Neural progenitor cell (in vitro differentiated cells): ENCODE measurements at regions not wholly inside any gene's neighbourhood (a gene's known extent, or its start where the extent isn't known, plus 50 kb on each side); places are given as distances from the start of the nearest gene placed in this dataset.

Experiments
- DNase-seq: peaks from one replicate; pipeline ENCODE4 v3.0.0-alpha.2; 2016; ENCODE audit warnings: low spot score
- H2AFZ ChIP-seq: fragments of 200-600 bp; sonication (generic); replicated peaks from 2 replicates; pipeline ENCODE4 v1.6.1; 2016; ENCODE audit warnings: antibody characterized with exemption
- H3F3A ChIP-seq: fragments of 200-600 bp; sonication (generic); 2 replicates; pipeline ENCODE4 v1.6.1; 2016; ENCODE audit warnings: antibody characterized with exemption, low read depth
- H3K27ac ChIP-seq: fragments of 200-600 bp; sonication (generic); 2 replicates; pipeline ENCODE4 v1.5.1; 2016; ENCODE audit warnings: mild to moderate bottlenecking
- H3K27me3 ChIP-seq: fragments of 200-600 bp; sonication (generic); 2 replicates; pipeline ENCODE4 v1.6.1; 2016; ENCODE audit warnings: mild to moderate bottlenecking, moderate library complexity
- H3K36me3 ChIP-seq: fragments of 200-600 bp; sonication (generic); 2 replicates; pipeline ENCODE4 v1.5.1; 2016
- H3K4me1 ChIP-seq: fragments of 200-600 bp; sonication (generic); 2 replicates; pipeline ENCODE4 v1.6.1; 2016; ENCODE audit warnings: mixed run types
- H3K4me2 ChIP-seq: fragments of 200-600 bp; sonication (generic); 2 replicates; pipeline ENCODE4 v1.6.1; 2016
- H3K4me3 ChIP-seq: fragments of 200-600 bp; sonication (generic); 2 replicates; pipeline ENCODE4 v1.5.1; 2016
- H3K79me2 ChIP-seq: fragments of 200-600 bp; sonication (generic); 2 replicates; pipeline ENCODE4 v1.6.1; 2016; ENCODE audit warnings: low read depth
- H3K9ac ChIP-seq: fragments of 200-600 bp; sonication (generic); 2 replicates; pipeline ENCODE4 v1.6.1; 2016
- H3K9me3 ChIP-seq: fragments of 200-600 bp; sonication (generic); 2 replicates; pipeline ENCODE4 v1.5.1; 2016; ENCODE audit warnings: low read depth
- H4K20me1 ChIP-seq: fragments of 200-600 bp; sonication (generic); 2 replicates; pipeline ENCODE4 v1.6.1; 2016; ENCODE audit warnings: low read depth
- H3K27ac Mint-ChIP-seq: 3 replicates; pipeline ENCODE4 v1.8.0; 2021; ENCODE audit warnings: mixed read lengths
- H3K27me3 Mint-ChIP-seq: 2 replicates; pipeline ENCODE4 v1.8.0; 2022; ENCODE audit warnings: low read depth, mild to moderate bottlenecking, inconsistent platforms, moderate library complexity, mixed read lengths; ENCODE audit not compliant: insufficient read depth
- H3K36me3 Mint-ChIP-seq: 3 replicates; pipeline ENCODE4 v1.8.0; 2021; ENCODE audit warnings: mixed read lengths
- H3K4me1 Mint-ChIP-seq: 3 replicates; pipeline ENCODE4 v1.8.0; 2021; ENCODE audit warnings: mixed read lengths
- H3K4me3 Mint-ChIP-seq: 3 replicates; pipeline ENCODE4 v1.8.0; 2021; ENCODE audit warnings: mild to moderate bottlenecking, moderate library complexity, mixed read lengths
- H3K9me3 Mint-ChIP-seq: 3 replicates; pipeline ENCODE4 v1.8.0; 2020; ENCODE audit warnings: mixed read lengths
- EZH2 ChIP-seq: fragments of 200-600 bp; sonication (generic); IDR thresholded peaks from 2 replicates; pipeline ENCODE4 v1.6.1; 2017; ENCODE audit warnings: antibody characterized with exemption, mild to moderate bottlenecking, moderate library complexity
- EZH2phosphoT487 ChIP-seq: fragments of 200-600 bp; sonication (generic); IDR thresholded peaks from 2 replicates; pipeline ENCODE4 v1.6.1; 2017; ENCODE audit warnings: antibody characterized with exemption
- TF ChIP-seq, protein P1 (sequence below): fragments of 200-600 bp; sonication (generic); IDR thresholded peaks from 2 replicates; pipeline ENCODE4 v1.5.1; 2017; ENCODE audit warnings: antibody characterized with exemption, mild to moderate bottlenecking

DNA sequence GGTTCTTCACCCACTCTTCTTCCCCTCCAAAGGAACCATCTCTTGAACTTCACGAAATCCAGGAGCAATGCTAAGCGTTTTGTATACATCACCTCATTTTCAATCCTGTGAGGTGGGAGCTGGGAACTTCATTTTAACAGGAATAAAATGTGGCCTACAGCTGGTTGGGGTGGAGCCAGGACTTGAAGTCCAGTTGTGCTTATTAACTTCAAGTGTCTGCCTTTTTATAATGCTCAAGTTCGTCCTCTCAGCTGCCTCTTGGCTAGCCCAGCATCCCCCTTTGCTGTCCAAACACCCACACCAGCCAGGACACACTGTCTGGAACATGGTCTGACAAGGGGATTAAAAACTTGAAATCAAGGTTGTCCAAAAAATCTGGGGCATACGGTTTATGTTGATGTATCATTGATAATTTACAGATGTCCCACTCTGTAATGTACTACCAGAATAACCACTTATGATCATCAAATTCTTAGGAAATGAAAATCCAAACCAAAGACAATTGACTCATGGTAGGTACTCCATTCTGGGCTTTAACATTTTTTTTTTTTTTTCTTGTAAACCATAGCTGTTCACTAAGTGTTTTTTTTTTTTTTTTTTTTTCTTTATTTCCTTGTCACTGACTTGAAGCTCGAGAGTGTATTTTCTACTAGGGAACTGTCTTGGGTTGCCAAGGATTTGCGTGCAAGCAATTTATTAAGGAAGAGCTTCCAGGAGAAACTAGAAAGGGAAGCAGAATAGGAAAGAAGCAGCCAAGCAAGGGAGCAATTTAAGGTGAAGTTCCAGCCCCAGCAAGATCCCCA lies 252.3 kb downstream of the EFCAB11 start:
- Mint-ChIP-seq H3K4me1 (peaks cover 15% of the 10 kb centered on the region), H3K27ac (peak overlapping the region; percentile 76), H3K4me3 (peak overlapping the region; percentile 79), H3K9me3 (peaks cover 13% of the 10 kb centered on the region), H3K36me3 (no peaks in the 10 kb centered on the region), H3K27me3 (peaks cover 8% of the 10 kb centered on the region)
- DNase-seq: no peak
- Histone ChIP-seq H3K4me1 (peaks cover 7% of the 10 kb centered on the region), H3K79me2 (no peaks in the 10 kb centered on the region), H3F3A (no peaks in the 10 kb centered on the region), H4K20me1 (no peaks in the 10 kb centered on the region), H3K4me2 (peak overlapping the region; percentile 39), H3K4me3 (no peak overlapping the region), H3K27me3 (peaks cover 28% of the 10 kb centered on the region), H3K9me3 (no peaks in the 10 kb centered on the region), H2AFZ (peak overlapping the region; percentile 93), H3K27ac (no peak overlapping the region), H3K9ac (no peak overlapping the region), H3K36me3 (no peaks in the 10 kb centered on the region)
- TF ChIP-seq EZH2phosphoT487 (no peak), EZH2 (no peak)
- TF ChIP-seq, protein P1, sequence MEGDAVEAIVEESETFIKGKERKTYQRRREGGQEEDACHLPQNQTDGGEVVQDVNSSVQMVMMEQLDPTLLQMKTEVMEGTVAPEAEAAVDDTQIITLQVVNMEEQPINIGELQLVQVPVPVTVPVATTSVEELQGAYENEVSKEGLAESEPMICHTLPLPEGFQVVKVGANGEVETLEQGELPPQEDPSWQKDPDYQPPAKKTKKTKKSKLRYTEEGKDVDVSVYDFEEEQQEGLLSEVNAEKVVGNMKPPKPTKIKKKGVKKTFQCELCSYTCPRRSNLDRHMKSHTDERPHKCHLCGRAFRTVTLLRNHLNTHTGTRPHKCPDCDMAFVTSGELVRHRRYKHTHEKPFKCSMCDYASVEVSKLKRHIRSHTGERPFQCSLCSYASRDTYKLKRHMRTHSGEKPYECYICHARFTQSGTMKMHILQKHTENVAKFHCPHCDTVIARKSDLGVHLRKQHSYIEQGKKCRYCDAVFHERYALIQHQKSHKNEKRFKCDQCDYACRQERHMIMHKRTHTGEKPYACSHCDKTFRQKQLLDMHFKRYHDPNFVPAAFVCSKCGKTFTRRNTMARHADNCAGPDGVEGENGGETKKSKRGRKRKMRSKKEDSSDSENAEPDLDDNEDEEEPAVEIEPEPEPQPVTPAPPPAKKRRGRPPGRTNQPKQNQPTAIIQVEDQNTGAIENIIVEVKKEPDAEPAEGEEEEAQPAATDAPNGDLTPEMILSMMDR: no peak

DNA sequence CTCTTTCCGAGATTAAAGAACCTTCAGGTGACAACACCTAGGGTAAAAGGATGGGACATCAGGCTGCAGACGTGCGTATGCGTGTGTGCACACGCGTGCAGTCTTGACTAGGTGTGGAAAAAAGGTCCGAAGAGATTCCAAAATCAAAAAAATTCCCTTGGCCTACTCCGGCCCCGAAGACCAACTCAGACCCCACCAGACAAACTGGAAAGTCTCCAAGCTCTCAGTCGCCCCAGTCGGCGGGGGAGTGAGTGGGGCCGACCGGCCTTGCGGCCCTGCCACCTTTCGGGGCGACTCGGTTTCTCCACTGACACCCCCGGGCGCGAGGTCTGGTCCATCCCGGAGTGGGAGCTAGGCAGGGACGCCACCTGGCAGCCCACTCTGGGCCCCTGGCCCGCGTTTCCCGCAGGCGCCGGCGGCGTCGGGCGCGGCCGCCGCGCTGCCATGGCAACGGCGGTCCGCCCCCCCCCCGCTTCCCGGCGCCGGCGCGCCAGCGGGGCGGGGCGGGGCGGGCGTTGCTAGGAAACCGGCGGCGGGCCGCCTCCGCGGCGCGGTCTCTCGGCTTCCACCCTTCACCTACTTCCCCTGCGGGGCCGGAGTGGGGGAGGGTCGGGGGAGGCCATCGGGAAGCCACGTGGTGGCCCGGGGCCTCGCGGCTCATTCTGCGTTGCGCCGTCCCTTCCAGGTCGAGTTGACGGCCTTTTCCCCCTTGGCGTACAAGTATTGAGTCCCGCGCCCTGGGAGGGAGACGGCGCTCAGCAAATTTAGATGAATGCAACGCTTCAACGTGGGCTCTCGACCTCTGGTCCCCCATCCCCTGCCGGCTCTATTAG lies 253.1 kb downstream of the EFCAB11 start:
- Mint-ChIP-seq H3K4me1 (peaks cover 15% of the 10 kb centered on the region), H3K36me3 (no peaks in the 10 kb centered on the region), H3K27ac (peak overlapping the region; percentile 76), H3K27me3 (peaks cover 8% of the 10 kb centered on the region), H3K9me3 (peaks cover 13% of the 10 kb centered on the region), H3K4me3 (peak overlapping the region; percentile 81)
- no peak overlapping the region for H3K27ac ChIP-seq
- peak overlapping the region; percentile 88 for H3K4me2 ChIP-seq
- H3K79me2 ChIP-seq: no peaks in the 10 kb centered on the region
- peaks cover 28% of the 10 kb centered on the region for H3K27me3 ChIP-seq
- H2AFZ ChIP-seq: peak overlapping the region; percentile 93
- H3K9me3 ChIP-seq: no peaks in the 10 kb centered on the region
- no peaks in the 10 kb centered on the region for H3F3A ChIP-seq
- TF ChIP-seq EZH2phosphoT487: no peak
- TF ChIP-seq EZH2: no peak
- TF ChIP-seq, protein P1: no peak
- H3K4me3 ChIP-seq: peak overlapping the region; percentile 54
- peaks cover 7% of the 10 kb centered on the region for H3K4me1 ChIP-seq
- no peaks in the 10 kb centered on the region for H4K20me1 ChIP-seq
- H3K36me3 ChIP-seq: no peaks in the 10 kb centered on the region
- peak; percentile 93 for DNase-seq
- no peak overlapping the region for H3K9ac ChIP-seq

DNA sequence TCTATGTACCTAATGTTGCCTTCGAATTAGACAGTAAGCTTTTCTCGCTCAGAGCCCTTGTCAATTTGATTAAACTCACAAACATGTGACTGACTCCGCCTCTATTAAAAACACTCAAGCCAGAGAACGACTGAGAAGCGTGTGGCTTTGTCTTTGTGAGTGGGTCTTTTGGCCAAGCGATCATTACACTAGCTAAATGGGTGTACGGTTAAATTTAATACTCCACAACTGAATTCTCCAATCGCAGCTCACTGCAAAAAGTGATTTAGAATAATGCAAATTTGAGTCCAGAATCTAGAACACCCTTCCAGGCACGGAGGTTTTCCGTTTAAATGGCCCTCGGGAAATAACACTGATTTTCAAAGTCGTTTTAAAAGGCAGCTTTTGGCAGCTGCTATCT lies 253.7 kb downstream of the EFCAB11 start:
- Histone ChIP-seq H3K9ac (no peak overlapping the region), H3K36me3 (no peaks in the 10 kb centered on the region), H3K27me3 (peaks cover 28% of the 10 kb centered on the region), H3K79me2 (no peaks in the 10 kb centered on the region), H3K4me2 (peak overlapping the region; percentile 88), H3K27ac (no peak overlapping the region), H3F3A (no peaks in the 10 kb centered on the region), H4K20me1 (no peaks in the 10 kb centered on the region), H3K4me1 (peaks cover 7% of the 10 kb centered on the region), H3K9me3 (no peaks in the 10 kb centered on the region), H2AFZ (peak overlapping the region; percentile 71), H3K4me3 (peak overlapping the region; percentile 54)
- Mint-ChIP-seq H3K36me3 (no peaks in the 10 kb centered on the region), H3K4me3 (peak overlapping the region; percentile 81), H3K27me3 (peaks cover 9% of the 10 kb centered on the region), H3K4me1 (peaks cover 15% of the 10 kb centered on the region), H3K27ac (no peak overlapping the region), H3K9me3 (peaks cover 13% of the 10 kb centered on the region)
- no peak for DNase-seq
- TF ChIP-seq EZH2 (no peak), EZH2phosphoT487 (no peak)
- TF ChIP-seq, protein P1: no peak
